ENCODE measurements at regions not wholly inside any gene's neighbourhood (a gene's known extent, or its start where the extent isn't known, plus 50 kb on each side); places are given as distances from the start of the nearest gene placed in this dataset.

DNA sequence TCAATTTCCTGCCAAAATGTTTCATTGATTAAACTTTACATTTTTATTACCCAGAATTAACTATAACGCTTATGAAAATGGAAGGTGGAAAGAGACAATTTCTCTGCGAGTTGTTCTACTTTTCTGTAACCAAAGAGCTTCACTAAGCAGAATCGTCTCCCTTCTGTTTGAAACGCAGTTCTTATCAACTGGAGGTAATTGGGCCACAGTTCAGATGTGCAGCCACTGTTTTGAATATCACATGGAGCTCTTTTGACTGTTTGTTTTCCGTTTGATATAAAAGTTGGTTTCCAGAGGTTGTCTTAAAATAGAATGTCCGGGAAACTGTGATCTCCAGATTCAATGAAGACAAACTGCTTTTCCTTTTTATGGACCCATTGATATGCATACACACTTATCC, 183.3 kb upstream of the SEL1L start:
- no peak for DNase-seq (ENCODE audit: low read depth in 6 of 9, low spot score in 9 of 9)
- H3K9me3 ChIP-seq (ENCODE audit: control insufficient read depth in 2 of 2, insufficient read depth in 1 of 2, low read length in 1 of 2): no peaks in the 10 kb centered on the region
- no peak overlapping the region for H3K4me3 ChIP-seq (ENCODE audit: low read length in 2 of 2)
- H3K4me1 ChIP-seq (ENCODE audit: control insufficient read depth in 2 of 2, insufficient read depth in 2 of 2, low read length in 2 of 2): no peaks in the 10 kb centered on the region
- H3K27ac ChIP-seq (ENCODE audit: low read depth in 1 of 2, low read length in 1 of 2): no peak overlapping the region
- 87% methylated on average over 6 of the region's 6 CpGs for WGBS
- H3K36me3 ChIP-seq (ENCODE audit: control insufficient read depth in 2 of 2, insufficient read depth in 2 of 2, low read length in 1 of 2): no peaks in the 10 kb centered on the region
- H3K27me3 ChIP-seq (ENCODE audit: control insufficient read depth in 2 of 2, insufficient read depth in 1 of 2, low read length in 1 of 2): no peaks in the 10 kb centered on the region

DNA sequence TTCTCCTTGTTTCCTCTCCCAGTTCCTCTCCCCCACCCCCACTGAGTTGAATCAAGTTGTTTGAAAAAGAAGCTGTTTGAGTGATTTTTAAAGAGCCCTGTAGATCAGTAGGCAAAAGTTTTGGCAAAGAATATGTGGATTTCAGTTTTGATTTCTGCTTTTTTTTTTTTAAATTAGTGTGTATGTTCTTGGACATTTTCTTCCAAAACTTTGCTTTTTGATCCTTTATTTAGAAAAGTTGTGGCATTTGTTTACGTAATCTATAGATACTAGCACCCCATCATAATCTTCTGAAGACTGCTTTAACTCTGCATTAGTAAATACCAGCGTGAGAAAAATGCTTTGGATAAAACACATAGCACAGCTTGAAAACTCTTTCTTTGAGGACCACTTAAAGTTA, 190.3 kb upstream of the SEL1L start:
- no peaks in the 10 kb centered on the region for H3K4me1 ChIP-seq (ENCODE audit: control insufficient read depth in 2 of 2, insufficient read depth in 2 of 2, low read length in 2 of 2)
- H3K9me3 ChIP-seq (ENCODE audit: control insufficient read depth in 2 of 2, insufficient read depth in 1 of 2, low read length in 1 of 2): no peaks in the 10 kb centered on the region
- DNase-seq (ENCODE audit: low read depth in 6 of 9, low spot score in 9 of 9): no peak
- H3K27me3 ChIP-seq (ENCODE audit: control insufficient read depth in 2 of 2, insufficient read depth in 1 of 2, low read length in 1 of 2): no peaks in the 10 kb centered on the region
- WGBS: 98% methylated on average over 2 of the region's 2 CpGs
- H3K4me3 ChIP-seq (ENCODE audit: low read length in 2 of 2): no peak overlapping the region
- no peaks in the 10 kb centered on the region for H3K36me3 ChIP-seq (ENCODE audit: control insufficient read depth in 2 of 2, insufficient read depth in 2 of 2, low read length in 1 of 2)
- H3K27ac ChIP-seq (ENCODE audit: low read depth in 1 of 2, low read length in 1 of 2): no peak overlapping the region

DNA sequence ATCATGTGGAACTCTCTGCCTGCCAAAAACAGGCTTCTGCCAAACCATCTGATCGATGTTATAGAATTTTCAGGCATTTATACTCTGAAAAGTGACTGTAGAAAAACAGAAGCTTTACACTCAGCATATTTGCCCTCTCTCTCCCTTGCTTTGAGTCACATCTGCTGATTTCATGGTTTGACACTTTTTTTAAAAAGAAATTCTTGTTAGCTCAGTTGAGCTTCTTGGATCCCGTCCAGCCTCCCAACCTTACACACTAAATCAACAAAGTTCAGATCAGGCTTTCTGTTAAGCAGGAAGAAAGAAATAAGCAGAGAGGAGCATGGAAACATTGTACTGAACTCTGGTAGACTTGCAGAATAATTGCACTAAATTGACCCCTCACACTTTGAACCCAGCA, 193.6 kb upstream of the SEL1L start:
- no peaks in the 10 kb centered on the region for H3K9me3 ChIP-seq (ENCODE audit: control insufficient read depth in 2 of 2, insufficient read depth in 1 of 2, low read length in 1 of 2)
- DNase-seq (ENCODE audit: low read depth in 6 of 9, low spot score in 9 of 9): no peak
- H3K27ac ChIP-seq (ENCODE audit: low read depth in 1 of 2, low read length in 1 of 2): no peak overlapping the region
- H3K4me1 ChIP-seq (ENCODE audit: control insufficient read depth in 2 of 2, insufficient read depth in 2 of 2, low read length in 2 of 2): no peaks in the 10 kb centered on the region
- no peak overlapping the region for H3K4me3 ChIP-seq (ENCODE audit: low read length in 2 of 2)
- no peaks in the 10 kb centered on the region for H3K27me3 ChIP-seq (ENCODE audit: control insufficient read depth in 2 of 2, insufficient read depth in 1 of 2, low read length in 1 of 2)
- WGBS: 55% methylated on average over 2 of the region's 2 CpGs
- no peaks in the 10 kb centered on the region for H3K36me3 ChIP-seq (ENCODE audit: control insufficient read depth in 2 of 2, insufficient read depth in 2 of 2, low read length in 1 of 2)

DNA sequence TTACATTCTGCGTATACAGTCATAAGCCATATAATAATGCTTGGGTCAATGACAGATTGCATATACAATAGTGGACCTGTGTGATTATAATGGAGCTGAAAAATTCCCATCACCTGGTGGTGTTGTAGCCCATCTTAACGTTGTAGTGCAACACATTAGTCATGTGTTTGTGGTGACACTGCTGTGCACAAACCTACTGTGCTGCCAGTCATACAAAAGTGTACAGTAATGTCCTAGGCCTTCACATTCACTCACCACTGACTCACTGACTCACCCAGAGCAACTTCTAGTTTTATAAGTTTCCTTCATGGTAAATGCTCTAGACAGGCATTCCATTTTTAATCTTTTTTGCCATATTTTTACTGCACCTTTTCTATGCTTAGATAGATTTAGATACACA, 194.8 kb upstream of the SEL1L start:
- 81% methylated on average over 2 of the region's 2 CpGs for WGBS

DNA sequence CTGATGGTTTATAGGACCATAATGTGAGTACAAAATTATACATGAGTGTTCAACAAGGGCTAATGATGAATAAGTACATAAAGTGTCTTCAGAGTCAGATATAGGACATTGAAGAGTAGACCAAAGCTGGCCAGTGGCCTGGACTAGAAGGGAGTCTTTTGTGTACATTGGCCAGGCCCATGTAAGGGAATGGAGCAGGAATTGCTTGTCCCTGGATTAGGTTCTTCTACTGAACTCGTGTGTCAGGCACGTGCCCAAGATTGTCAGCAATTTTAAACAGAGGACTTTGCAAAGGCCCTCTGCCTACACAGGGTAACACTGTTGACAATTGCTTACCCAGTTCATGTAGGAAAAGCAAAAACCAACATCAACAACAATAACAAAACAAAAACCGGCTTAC, 196.0 kb upstream of the SEL1L start:
- no peak for DNase-seq (ENCODE audit: low read depth in 6 of 9, low spot score in 9 of 9)
- Histone ChIP-seq H3K27ac (ENCODE audit: low read depth in 1 of 2, low read length in 1 of 2) (no peak overlapping the region), H3K27me3 (ENCODE audit: control insufficient read depth in 2 of 2, insufficient read depth in 1 of 2, low read length in 1 of 2) (no peaks in the 10 kb centered on the region), H3K4me1 (ENCODE audit: control insufficient read depth in 2 of 2, insufficient read depth in 2 of 2, low read length in 2 of 2) (no peaks in the 10 kb centered on the region), H3K36me3 (ENCODE audit: control insufficient read depth in 2 of 2, insufficient read depth in 2 of 2, low read length in 1 of 2) (no peaks in the 10 kb centered on the region), H3K4me3 (ENCODE audit: low read length in 2 of 2) (no peak overlapping the region), H3K9me3 (ENCODE audit: control insufficient read depth in 2 of 2, insufficient read depth in 1 of 2, low read length in 1 of 2) (no peaks in the 10 kb centered on the region)
- 96% methylated on average over 3 of the region's 3 CpGs for WGBS

More for the DNA sequence above, 194.8 kb upstream of the SEL1L start:
- Histone ChIP-seq H3K9me3 (ENCODE audit: control insufficient read depth in 2 of 2, insufficient read depth in 1 of 2, low read length in 1 of 2) (no peaks in the 10 kb centered on the region), H3K4me3 (ENCODE audit: low read length in 2 of 2) (no peak overlapping the region), H3K4me1 (ENCODE audit: control insufficient read depth in 2 of 2, insufficient read depth in 2 of 2, low read length in 2 of 2) (no peaks in the 10 kb centered on the region), H3K27me3 (ENCODE audit: control insufficient read depth in 2 of 2, insufficient read depth in 1 of 2, low read length in 1 of 2) (no peaks in the 10 kb centered on the region), H3K36me3 (ENCODE audit: control insufficient read depth in 2 of 2, insufficient read depth in 2 of 2, low read length in 1 of 2) (no peaks in the 10 kb centered on the region), H3K27ac (ENCODE audit: low read depth in 1 of 2, low read length in 1 of 2) (no peak overlapping the region)
- no peak for DNase-seq (ENCODE audit: low read depth in 6 of 9, low spot score in 9 of 9)

DNA sequence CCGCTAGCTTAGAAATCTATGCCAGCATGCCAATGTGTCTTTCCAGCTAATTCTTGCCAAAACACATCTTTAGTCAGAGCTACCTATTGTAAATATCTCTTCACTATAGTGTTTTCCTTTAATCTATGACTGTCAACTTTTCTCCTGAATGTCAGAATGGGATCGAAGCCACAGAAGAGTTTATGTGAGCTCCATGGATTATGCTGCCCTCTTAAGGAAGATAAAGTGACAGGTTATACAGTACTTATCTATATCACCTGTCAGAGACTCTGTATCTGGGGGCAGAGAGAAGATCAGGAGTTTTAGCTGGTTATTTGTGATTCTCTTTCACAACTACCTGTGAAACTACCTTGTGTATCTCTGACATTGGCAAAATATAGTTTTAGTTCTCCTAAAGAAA, 204.3 kb upstream of the SEL1L start:
- Histone ChIP-seq H3K9me3 (ENCODE audit: control insufficient read depth in 2 of 2, insufficient read depth in 1 of 2, low read length in 1 of 2) (no peaks in the 10 kb centered on the region), H3K27me3 (ENCODE audit: control insufficient read depth in 2 of 2, insufficient read depth in 1 of 2, low read length in 1 of 2) (no peaks in the 10 kb centered on the region), H3K4me3 (ENCODE audit: low read length in 2 of 2) (no peak overlapping the region), H3K27ac (ENCODE audit: low read depth in 1 of 2, low read length in 1 of 2) (no peak overlapping the region), H3K4me1 (ENCODE audit: control insufficient read depth in 2 of 2, insufficient read depth in 2 of 2, low read length in 2 of 2) (no peaks in the 10 kb centered on the region), H3K36me3 (ENCODE audit: control insufficient read depth in 2 of 2, insufficient read depth in 2 of 2, low read length in 1 of 2) (no peaks in the 10 kb centered on the region)
- no peak for DNase-seq (ENCODE audit: low read depth in 6 of 9, low spot score in 9 of 9)
- 95% methylated on average over 2 of the region's 2 CpGs for WGBS

DNA sequence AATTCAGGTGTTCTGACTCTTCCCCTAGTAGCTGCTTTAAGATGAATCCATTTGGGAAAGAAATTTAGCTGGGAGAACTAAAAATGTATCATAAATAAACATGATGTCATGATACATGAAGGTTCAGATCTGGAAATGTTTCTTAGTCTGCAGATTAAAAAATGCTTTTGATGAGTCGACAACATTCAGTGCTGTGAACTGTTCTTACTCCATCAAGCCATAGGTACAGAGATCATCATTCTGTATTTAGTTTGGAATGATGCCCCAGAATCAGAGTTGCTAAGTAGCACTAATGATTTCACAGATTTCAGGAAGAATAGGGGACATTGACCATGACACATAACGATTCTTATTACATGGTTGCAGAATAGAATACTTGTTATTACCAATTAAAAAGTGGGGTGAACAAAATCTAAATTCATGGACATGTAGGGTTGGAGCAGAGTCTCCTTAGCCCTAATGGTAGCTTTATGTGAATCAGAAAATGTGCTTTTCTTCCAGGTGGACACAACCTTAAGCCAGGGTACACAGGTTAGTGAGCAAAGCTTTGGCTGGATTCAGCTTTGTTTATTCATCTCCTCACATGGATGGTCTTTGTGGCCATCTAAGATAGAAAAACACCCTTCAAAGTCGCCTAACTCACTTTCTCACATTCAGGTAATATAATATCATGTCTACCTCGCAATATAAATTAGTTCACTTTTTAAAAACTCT, 205.4 kb upstream of the SEL1L start:
- Histone ChIP-seq H3K27me3 (ENCODE audit: control insufficient read depth in 2 of 2, insufficient read depth in 1 of 2, low read length in 1 of 2) (no peaks in the 10 kb centered on the region), H3K27ac (ENCODE audit: low read depth in 1 of 2, low read length in 1 of 2) (no peak overlapping the region), H3K36me3 (ENCODE audit: control insufficient read depth in 2 of 2, insufficient read depth in 2 of 2, low read length in 1 of 2) (no peaks in the 10 kb centered on the region), H3K4me3 (ENCODE audit: low read length in 2 of 2) (no peak overlapping the region), H3K9me3 (ENCODE audit: control insufficient read depth in 2 of 2, insufficient read depth in 1 of 2, low read length in 1 of 2) (no peaks in the 10 kb centered on the region), H3K4me1 (ENCODE audit: control insufficient read depth in 2 of 2, insufficient read depth in 2 of 2, low read length in 2 of 2) (no peaks in the 10 kb centered on the region)
- 93% methylated on average over 4 of the region's 4 CpGs for WGBS
- DNase-seq (ENCODE audit: low read depth in 6 of 9, low spot score in 9 of 9): no peak

DNA sequence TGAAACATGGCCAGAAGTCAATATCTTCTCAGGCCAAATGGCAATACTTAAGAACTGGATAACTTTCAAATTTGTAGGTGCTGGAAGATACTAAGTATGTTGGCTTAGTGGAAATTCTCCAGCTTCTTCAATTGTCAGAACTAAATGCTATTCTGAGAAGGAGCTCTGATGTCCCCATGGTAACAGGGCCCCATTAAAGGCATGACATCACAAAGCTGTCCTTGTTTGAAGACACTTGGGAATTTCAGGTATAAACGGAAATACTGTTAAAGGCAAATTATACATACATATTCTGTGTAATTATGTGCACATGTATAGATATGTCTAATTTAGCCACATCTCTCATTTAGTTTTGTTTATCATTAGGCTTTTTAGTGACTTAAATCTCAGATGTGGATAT, 210.0 kb upstream of the SEL1L start:
- Histone ChIP-seq H3K27me3 (ENCODE audit: control insufficient read depth in 2 of 2, insufficient read depth in 1 of 2, low read length in 1 of 2) (no peaks in the 10 kb centered on the region), H3K4me1 (ENCODE audit: control insufficient read depth in 2 of 2, insufficient read depth in 2 of 2, low read length in 2 of 2) (no peaks in the 10 kb centered on the region), H3K9me3 (ENCODE audit: control insufficient read depth in 2 of 2, insufficient read depth in 1 of 2, low read length in 1 of 2) (no peaks in the 10 kb centered on the region), H3K4me3 (ENCODE audit: low read length in 2 of 2) (no peak overlapping the region), H3K36me3 (ENCODE audit: control insufficient read depth in 2 of 2, insufficient read depth in 2 of 2, low read length in 1 of 2) (no peaks in the 10 kb centered on the region), H3K27ac (ENCODE audit: low read depth in 1 of 2, low read length in 1 of 2) (no peak overlapping the region)
- 97% methylated on average over 1 of the region's 1 CpG for WGBS
- DNase-seq (ENCODE audit: low read depth in 6 of 9, low spot score in 9 of 9): no peak

DNA sequence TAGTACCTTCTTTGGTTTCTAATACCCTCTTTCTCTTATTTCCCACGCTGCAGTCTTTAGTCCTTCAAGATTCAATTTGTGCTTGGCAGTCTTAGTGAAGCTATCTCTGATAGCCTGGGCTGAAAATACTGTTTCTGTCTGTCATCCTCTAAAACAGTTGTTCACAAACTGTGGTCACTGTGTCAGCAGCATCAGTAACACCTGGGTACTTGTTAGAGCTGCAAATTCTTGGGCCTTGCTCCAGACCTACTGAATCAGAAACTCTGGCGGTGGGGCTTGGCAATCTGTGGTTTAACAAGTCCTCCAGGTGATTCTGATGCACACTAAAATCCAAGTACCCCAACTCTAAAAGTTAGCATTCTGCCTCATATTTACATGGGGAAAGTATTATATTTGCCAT, 217.5 kb upstream of the SEL1L start:
- Histone ChIP-seq H3K27ac (ENCODE audit: low read depth in 1 of 2, low read length in 1 of 2) (no peak overlapping the region), H3K4me1 (ENCODE audit: control insufficient read depth in 2 of 2, insufficient read depth in 2 of 2, low read length in 2 of 2) (no peaks in the 10 kb centered on the region), H3K9me3 (ENCODE audit: control insufficient read depth in 2 of 2, insufficient read depth in 1 of 2, low read length in 1 of 2) (no peaks in the 10 kb centered on the region), H3K27me3 (ENCODE audit: control insufficient read depth in 2 of 2, insufficient read depth in 1 of 2, low read length in 1 of 2) (no peaks in the 10 kb centered on the region), H3K4me3 (ENCODE audit: low read length in 2 of 2) (no peak overlapping the region), H3K36me3 (ENCODE audit: control insufficient read depth in 2 of 2, insufficient read depth in 2 of 2, low read length in 1 of 2) (no peaks in the 10 kb centered on the region)
- no peak for DNase-seq (ENCODE audit: low read depth in 6 of 9, low spot score in 9 of 9)
- 86% methylated on average over 2 of the region's 2 CpGs for WGBS

DNA sequence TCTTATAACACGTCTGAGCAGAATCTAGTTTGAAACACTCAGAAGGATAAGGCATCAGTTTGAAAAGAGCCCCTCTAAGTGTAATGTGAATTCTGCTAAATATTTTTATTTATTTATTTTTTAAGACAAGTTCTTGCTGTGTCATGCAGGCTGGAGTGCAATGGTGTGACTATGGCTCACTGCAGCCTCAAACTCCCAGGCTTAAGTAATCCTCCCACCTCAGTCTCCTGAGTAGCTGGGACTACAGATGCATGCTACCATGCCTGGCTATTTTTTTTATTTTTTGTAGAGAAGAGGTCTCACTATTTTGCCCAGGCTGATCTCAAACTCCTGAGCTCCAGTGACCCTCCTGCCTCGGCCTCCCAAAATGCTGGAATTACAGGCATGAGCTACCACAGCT, 225.9 kb upstream of the SEL1L start:
- 92% methylated on average over 2 of the region's 2 CpGs for WGBS
- H3K4me1 ChIP-seq (ENCODE audit: control insufficient read depth in 2 of 2, insufficient read depth in 2 of 2, low read length in 2 of 2): no peaks in the 10 kb centered on the region

More for the DNA sequence above, 225.9 kb upstream of the SEL1L start:
- no peak for DNase-seq (ENCODE audit: low read depth in 6 of 9, low spot score in 9 of 9)
- Histone ChIP-seq H3K36me3 (ENCODE audit: control insufficient read depth in 2 of 2, insufficient read depth in 2 of 2, low read length in 1 of 2) (no peaks in the 10 kb centered on the region), H3K27ac (ENCODE audit: low read depth in 1 of 2, low read length in 1 of 2) (no peak overlapping the region), H3K9me3 (ENCODE audit: control insufficient read depth in 2 of 2, insufficient read depth in 1 of 2, low read length in 1 of 2) (no peaks in the 10 kb centered on the region), H3K4me3 (ENCODE audit: low read length in 2 of 2) (no peak overlapping the region), H3K27me3 (ENCODE audit: control insufficient read depth in 2 of 2, insufficient read depth in 1 of 2, low read length in 1 of 2) (no peaks in the 10 kb centered on the region)

Data from thymus (tissue), 11 donors.